Urinary bladder (tissue), 3 donors: ENCODE measurements at regions not wholly inside any gene's neighbourhood (a gene's known extent, or its start where the extent isn't known, plus 50 kb on each side); places are given as distances from the start of the nearest gene placed in this dataset.

Source experiments
- DNase-seq: peaks from one replicate; pipeline ENCODE4 v3.0.0-alpha.2; 2015; ENCODE audit errors: extremely low spot score
- H3K27ac ChIP-seq: one replicate; pipeline ENCODE4 v1.5.1; 2013; ENCODE audit warnings: low read depth, mild to moderate bottlenecking, moderate library complexity
- H3K36me3 ChIP-seq: one replicate; pipeline ENCODE4 v1.6.1; 2013; ENCODE audit warnings: mild to moderate bottlenecking, moderate library complexity; ENCODE audit not compliant: insufficient read depth
- H3K4me1 ChIP-seq: one replicate; pipeline ENCODE4 v1.6.1; 2013; ENCODE audit warnings: mild to moderate bottlenecking, moderate library complexity; ENCODE audit not compliant: insufficient read depth
- H3K4me3 ChIP-seq: one replicate; pipeline ENCODE4 v1.5.1; 2013; ENCODE audit warnings: low read depth, low read length
- WGBS: extraction: QIAGEN DNeasy Blood & Tissue Kit; methylation state at CpG from one replicate; pipeline ENCODE4 v1.1.7; 2013; 5-methylcytosine and 5-hydroxymethylcytosine counted together
- donor health status: healthy with polysubstance abuse.
- donor health status: healthy.

DNA sequence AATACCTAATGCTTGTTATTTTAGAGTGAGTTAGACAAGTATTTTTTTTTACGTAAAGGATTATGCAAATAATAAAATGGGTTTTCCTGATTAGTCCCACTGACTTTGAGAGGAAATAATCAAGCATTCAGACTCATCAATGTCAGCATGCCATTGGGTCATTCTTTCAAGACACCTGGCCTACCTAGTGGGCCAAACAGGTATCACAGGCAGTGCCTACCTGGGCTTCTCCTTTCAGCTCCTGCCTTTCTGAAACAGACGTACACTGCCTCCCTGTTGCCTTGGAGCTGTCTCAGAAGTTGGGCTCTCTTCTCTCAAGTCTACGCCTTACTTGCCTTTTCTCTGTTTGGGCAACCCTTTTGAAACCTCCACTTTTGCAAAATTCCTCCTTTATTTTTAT, 545.6 kb downstream of the SNAPC1 start:
- Histone ChIP-seq H3K27ac (no peak overlapping the region), H3K4me1 (no peaks in the 10 kb centered on the region), H3K4me3 (no peak overlapping the region), H3K36me3 (no peaks in the 10 kb centered on the region)
- 96% methylated on average over 3 of the region's 3 CpGs for WGBS
- no peak for DNase-seq

DNA sequence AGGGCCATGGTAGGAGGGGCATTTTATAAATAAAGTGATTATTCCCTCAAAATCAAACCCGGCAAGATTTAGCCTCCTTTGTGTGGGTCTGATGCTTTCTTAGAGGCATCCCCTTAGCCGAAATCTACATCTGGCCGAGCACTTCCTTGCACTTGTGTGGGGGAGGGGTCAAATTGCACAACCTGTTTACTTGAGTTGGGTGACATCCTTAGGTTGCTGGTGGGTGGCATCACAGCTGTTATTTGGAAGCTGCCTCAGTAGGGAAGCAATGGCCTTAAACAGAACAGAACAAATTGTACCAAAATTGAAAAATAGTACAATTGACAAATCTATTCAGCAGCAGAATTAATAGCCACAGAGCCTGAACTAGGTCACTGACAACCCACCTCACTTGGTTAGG, 546.1 kb downstream of the SNAPC1 start:
- no peaks in the 10 kb centered on the region for H3K4me1 ChIP-seq
- no peak for DNase-seq
- WGBS = 66% methylated on average over 3 of the region's 3 CpGs
- H3K27ac ChIP-seq = no peak overlapping the region
- H3K4me3 ChIP-seq = no peak overlapping the region
- H3K36me3 ChIP-seq = no peaks in the 10 kb centered on the region

DNA sequence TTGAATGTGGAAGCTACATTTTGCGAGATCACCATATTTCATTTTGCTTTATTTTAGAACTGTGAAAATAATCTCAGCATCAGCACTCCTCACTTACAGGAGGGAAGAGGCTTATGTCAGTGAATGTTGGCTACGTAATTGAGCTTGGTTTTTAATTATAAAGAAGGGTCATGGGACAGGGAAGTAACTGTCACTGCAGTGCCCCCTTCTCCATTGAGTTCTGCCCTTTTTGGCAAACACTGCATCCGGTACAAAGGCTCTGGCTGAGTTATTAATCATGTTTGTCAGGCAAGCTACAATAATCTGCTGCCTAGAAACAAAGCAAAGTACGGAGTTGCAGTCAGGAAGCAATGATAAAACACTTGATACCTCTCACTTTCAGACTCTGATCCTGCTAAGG, 546.7 kb downstream of the SNAPC1 start:
- WGBS = 37% methylated on average over 4 of the region's 4 CpGs
- DNase-seq = peak; percentile 5
- Histone ChIP-seq H3K4me3 (no peak overlapping the region), H3K36me3 (no peaks in the 10 kb centered on the region), H3K4me1 (no peaks in the 10 kb centered on the region), H3K27ac (no peak overlapping the region)

GRCh38 chr14:62313212-62313611, 551.0 kb downstream of the SNAPC1 start:
- DNase-seq = no peak
- no peaks in the 10 kb centered on the region for H3K4me1 ChIP-seq
- H3K27ac ChIP-seq = no peak overlapping the region
- WGBS = 88% methylated on average over 3 of the region's 3 CpGs
- no peak overlapping the region for H3K4me3 ChIP-seq
- H3K36me3 ChIP-seq = no peaks in the 10 kb centered on the region

- no peak for DNase-seq
- Histone ChIP-seq H3K4me3 (no peak overlapping the region), H3K36me3 (no peaks in the 10 kb centered on the region), H3K27ac (no peak overlapping the region), H3K4me1 (no peaks in the 10 kb centered on the region)
- WGBS = 88% methylated on average over 2 of the region's 2 CpGs
Measured at GRCh38 chr14:62314221-62314620, 552.0 kb downstream of the SNAPC1 start.

DNA sequence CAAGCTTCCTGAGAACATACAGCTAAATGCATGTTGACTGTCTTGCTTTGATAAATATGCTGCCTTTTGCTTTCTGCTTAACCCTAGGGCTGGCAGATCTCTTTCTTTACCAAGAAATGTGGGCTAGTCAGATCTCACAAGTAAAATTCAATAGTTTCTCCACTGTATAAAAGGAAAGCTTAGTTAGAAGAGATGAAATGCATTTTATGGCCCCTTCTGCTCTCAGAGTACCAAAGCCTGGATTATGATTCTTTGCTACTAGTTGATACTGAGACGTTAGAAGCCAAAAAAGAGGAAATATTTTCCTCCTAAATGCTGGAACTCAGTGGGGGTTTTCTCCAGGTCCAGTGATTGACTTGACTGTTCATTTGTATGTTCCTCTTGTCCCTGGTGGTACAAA, 552.7 kb downstream of the SNAPC1 start:
- H3K4me3 ChIP-seq = no peak overlapping the region
- H3K27ac ChIP-seq = no peak overlapping the region
- DNase-seq = no peak
- H3K36me3 ChIP-seq = no peaks in the 10 kb centered on the region
- H3K4me1 ChIP-seq = no peaks in the 10 kb centered on the region
- WGBS = 13% methylated on average over 1 of the region's 1 CpG

GRCh38 chr14:62315631-62316030, 553.4 kb downstream of the SNAPC1 start:
- Histone ChIP-seq H3K4me3 (no peak overlapping the region), H3K4me1 (no peaks in the 10 kb centered on the region), H3K27ac (no peak overlapping the region), H3K36me3 (no peaks in the 10 kb centered on the region)
- DNase-seq = no peak
- WGBS = 82% methylated on average over 2 of the region's 2 CpGs

- DNase-seq = no peak
Measured at GRCh38 chr14:62322216-62322615, 560.0 kb downstream of the SNAPC1 start.

DNA sequence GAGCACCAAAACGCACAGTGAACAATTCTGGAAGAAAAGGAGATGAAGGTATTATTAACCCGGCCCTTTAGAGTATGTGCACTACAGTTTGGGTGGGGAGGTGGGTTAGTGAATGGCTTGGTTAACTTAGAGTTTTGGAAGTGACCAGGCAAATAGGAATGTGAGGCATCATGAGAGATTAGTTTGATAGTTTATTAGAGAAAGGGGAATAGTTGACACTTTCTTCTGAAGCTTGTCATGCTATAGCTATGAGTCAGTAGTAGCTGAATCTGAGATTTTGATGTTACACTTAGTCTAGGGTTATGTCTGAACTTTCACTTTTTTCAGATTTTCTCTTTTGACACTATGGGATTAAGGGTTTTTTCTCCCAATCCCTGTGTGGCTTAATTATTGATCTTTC, 567.2 kb downstream of the SNAPC1 start:
- Histone ChIP-seq H3K36me3 (no peaks in the 10 kb centered on the region), H3K4me1 (no peaks in the 10 kb centered on the region), H3K27ac (no peak overlapping the region), H3K4me3 (no peak overlapping the region)
- 44% methylated on average over 2 of the region's 2 CpGs for WGBS
- DNase-seq = no peak

More at GRCh38 chr14:62322216-62322615, 560.0 kb downstream of the SNAPC1 start:
- no peaks in the 10 kb centered on the region for H3K4me1 ChIP-seq
- H3K4me3 ChIP-seq = no peak overlapping the region
- H3K36me3 ChIP-seq = no peaks in the 10 kb centered on the region
- no peak overlapping the region for H3K27ac ChIP-seq
- 83% methylated on average over 6 of the region's 6 CpGs for WGBS

DNA sequence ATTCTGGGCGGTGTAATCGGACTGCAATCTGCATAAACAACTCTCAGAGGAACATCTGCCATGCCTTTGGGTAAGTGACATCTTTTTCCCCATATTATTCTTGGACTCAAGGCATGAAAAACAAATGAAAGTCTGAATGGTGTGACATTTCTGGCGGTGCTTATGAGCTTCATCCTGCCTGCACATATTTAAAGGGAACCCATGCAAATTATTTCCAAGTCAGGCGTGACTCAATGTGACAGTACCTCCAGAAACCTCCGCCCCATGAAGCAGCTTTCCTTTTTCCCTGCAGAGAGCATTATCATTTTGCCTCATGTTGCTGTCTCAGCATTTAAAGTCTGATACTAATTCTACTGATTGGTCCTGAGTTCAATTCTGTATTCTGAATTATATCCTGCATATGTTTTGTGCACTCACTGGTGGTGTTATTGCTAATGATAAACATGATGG, 585.4 kb downstream of the SNAPC1 start:
- Histone ChIP-seq H3K27ac (no peak overlapping the region), H3K4me3 (no peak overlapping the region), H3K36me3 (no peaks in the 10 kb centered on the region), H3K4me1 (no peaks in the 10 kb centered on the region)
- no peak for DNase-seq
- 83% methylated on average over 5 of the region's 5 CpGs for WGBS

- H3K36me3 ChIP-seq = no peaks in the 10 kb centered on the region
Measured at GRCh38 chr14:62357362-62357761, 595.1 kb downstream of the SNAPC1 start.

DNA sequence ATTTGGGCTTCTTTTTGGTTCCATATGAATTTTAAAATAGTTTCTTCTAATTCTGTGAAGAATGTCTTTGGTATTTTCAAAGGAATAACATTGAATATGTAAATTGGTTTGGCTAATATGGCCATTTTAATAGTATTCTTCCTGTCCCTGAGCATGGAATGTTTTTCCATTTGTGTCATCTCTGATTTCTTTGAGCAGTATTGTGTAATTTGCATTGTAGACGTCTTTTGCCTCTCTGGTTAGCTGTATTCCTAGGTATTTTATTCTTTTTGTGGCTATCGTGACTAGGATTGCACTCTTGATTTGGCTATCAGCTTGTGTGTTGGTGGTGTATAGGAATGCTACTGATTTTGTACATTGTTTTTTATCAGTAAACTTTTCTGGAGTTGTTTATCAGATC, 601.9 kb downstream of the SNAPC1 start:
- no peaks in the 10 kb centered on the region for H3K36me3 ChIP-seq
- no peak for DNase-seq
- WGBS = 42% methylated on average over 2 of the region's 2 CpGs
- no peak overlapping the region for H3K27ac ChIP-seq
- H3K4me1 ChIP-seq = no peaks in the 10 kb centered on the region
- no peak overlapping the region for H3K4me3 ChIP-seq

More at GRCh38 chr14:62357362-62357761, 595.1 kb downstream of the SNAPC1 start:
- no peak overlapping the region for H3K27ac ChIP-seq
- no peak for DNase-seq
- H3K4me1 ChIP-seq = no peaks in the 10 kb centered on the region
- no peak overlapping the region for H3K4me3 ChIP-seq

- 36% methylated on average over 4 of the region's 4 CpGs for WGBS
- H3K4me1 ChIP-seq = no peaks in the 10 kb centered on the region
- H3K27ac ChIP-seq = no peak overlapping the region
- H3K4me3 ChIP-seq = no peak overlapping the region
- no peaks in the 10 kb centered on the region for H3K36me3 ChIP-seq
- DNase-seq = no peak
Measured at GRCh38 chr14:62364800-62365280, 602.6 kb downstream of the SNAPC1 start.

- H3K36me3 ChIP-seq = no peaks in the 10 kb centered on the region
- no peak overlapping the region for H3K27ac ChIP-seq
- no peak overlapping the region for H3K4me3 ChIP-seq
- DNase-seq = no peak
- no peaks in the 10 kb centered on the region for H3K4me1 ChIP-seq
Measured at GRCh38 chr14:62369919-62370560, 607.8 kb downstream of the SNAPC1 start.

- no peaks in the 10 kb centered on the region for H3K4me1 ChIP-seq
- no peaks in the 10 kb centered on the region for H3K36me3 ChIP-seq
- no peak for DNase-seq
- no peak overlapping the region for H3K4me3 ChIP-seq
- H3K27ac ChIP-seq = no peak overlapping the region
Measured at GRCh38 chr14:62373944-62374343, 611.7 kb downstream of the SNAPC1 start.
